OCI-LY3 (cell line): ENCODE measurements at regions not wholly inside any gene's neighbourhood (a gene's known extent, or its start where the extent isn't known, plus 50 kb on each side); places are given as distances from the start of the nearest gene placed in this dataset.

Source experiments
- H2AFZ ChIP-seq: fragments of 200-600, 300-600 bp; shearing (Covaris generic); 2 replicates; pipeline ENCODE4 v1.6.0; 2014; ENCODE audit warnings: antibody characterized with exemption, low read depth, low read length
- H3K27ac ChIP-seq: fragments of 200-600, 300-600 bp; sonication (generic); 2 replicates; pipeline ENCODE4 v1.5.1; 2014; ENCODE audit warnings: mild to moderate bottlenecking, low read length, moderate library complexity, mixed read lengths
- H3K27me3 ChIP-seq: fragments of 200-600, 300-600 bp; sonication (generic); 2 replicates; pipeline ENCODE4 v1.6.1; 2014; ENCODE audit warnings: low read depth, low read length, mixed read lengths
- H3K36me3 ChIP-seq: fragments of 200-600, 300-600 bp; sonication (generic); replicated peaks from 2 replicates; pipeline ENCODE3; 2014; ENCODE audit warnings: low read depth, low read length, mixed read lengths
- H3K4me1 ChIP-seq: fragments of 300-600, 200-600 bp; sonication (generic); 2 replicates; pipeline ENCODE4 v1.6.1; 2014; ENCODE audit warnings: low read length, mixed read lengths
- H3K4me2 ChIP-seq: fragments of 200-600, 300-600 bp; sonication (generic); 2 replicates; pipeline ENCODE4 v1.6.1; 2014; ENCODE audit warnings: low read length, mixed read lengths
- H3K4me3 ChIP-seq: fragments of 300-600, 200-600 bp; sonication (generic); 2 replicates; pipeline ENCODE4 v1.5.1; 2014; ENCODE audit warnings: antibody characterized with exemption, mild to moderate bottlenecking, low read length, moderate library complexity
- H3K79me2 ChIP-seq: fragments of 300-600, 200-600 bp; shearing (Covaris generic); 2 replicates; pipeline ENCODE4 v1.6.1; 2014; ENCODE audit warnings: mild to moderate bottlenecking, low read length, mixed read lengths
- H3K9ac ChIP-seq: fragments of 300-600, 200-600 bp; shearing (Covaris generic); 2 replicates; pipeline ENCODE4 v1.6.0; 2014; ENCODE audit warnings: mild to moderate bottlenecking, low read length, moderate library complexity
- H3K9me3 ChIP-seq: fragments of 200-600, 300-600 bp; shearing (Covaris generic); 2 replicates; pipeline ENCODE4 v1.6.1; 2014; ENCODE audit warnings: low read length, mixed read lengths; ENCODE audit not compliant: insufficient read depth
- H4K20me1 ChIP-seq: fragments of 200-600, 300-600 bp; sonication (generic); 2 replicates; pipeline ENCODE4 v1.6.1; 2016; ENCODE audit warnings: low read length, mixed read lengths; ENCODE audit not compliant: insufficient read depth
- EZH2phosphoT487 ChIP-seq: fragments of 200-600 bp; shearing (Covaris generic); IDR thresholded peaks from 2 replicates; pipeline ENCODE4 v1.6.1; 2018; ENCODE audit warnings: antibody characterized with exemption, mixed run types, low read depth
- TF ChIP-seq, protein P1 (sequence below): fragments of 200-600, 300-600 bp; sonication (generic); IDR thresholded peaks from 2 replicates; pipeline ENCODE4 v1.5.1; 2014; ENCODE audit warnings: antibody characterized with exemption, low read length, low read depth

DNA sequence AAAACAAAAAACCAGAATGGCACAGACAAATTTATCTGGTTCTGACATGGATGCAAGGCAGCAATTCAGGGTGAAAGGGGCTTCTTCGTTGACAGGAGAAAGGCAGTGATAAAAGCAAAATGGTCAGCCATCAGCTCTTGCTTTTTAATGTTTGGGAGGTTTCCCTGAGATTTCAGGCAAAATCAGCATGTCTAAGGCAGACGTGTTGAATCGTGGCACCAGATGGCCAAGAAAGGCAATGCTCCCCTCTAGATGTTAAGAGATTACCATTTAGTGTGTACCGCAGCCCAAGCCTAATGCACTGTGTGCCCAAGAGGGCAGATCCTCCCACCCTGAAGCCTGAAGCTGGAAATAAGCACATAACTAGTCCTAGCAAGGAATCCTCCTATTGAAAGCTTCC is 88.8 kb upstream of the GALNT18 start:
- no peaks in the 10 kb centered on the region for H3K79me2 ChIP-seq
- no peak overlapping the region for H3K4me3 ChIP-seq
- peaks cover 12% of the 10 kb centered on the region for H3K27me3 ChIP-seq
- no peak overlapping the region for H3K9ac ChIP-seq
- no peak for TF ChIP-seq EZH2phosphoT487
- TF ChIP-seq, protein P1, sequence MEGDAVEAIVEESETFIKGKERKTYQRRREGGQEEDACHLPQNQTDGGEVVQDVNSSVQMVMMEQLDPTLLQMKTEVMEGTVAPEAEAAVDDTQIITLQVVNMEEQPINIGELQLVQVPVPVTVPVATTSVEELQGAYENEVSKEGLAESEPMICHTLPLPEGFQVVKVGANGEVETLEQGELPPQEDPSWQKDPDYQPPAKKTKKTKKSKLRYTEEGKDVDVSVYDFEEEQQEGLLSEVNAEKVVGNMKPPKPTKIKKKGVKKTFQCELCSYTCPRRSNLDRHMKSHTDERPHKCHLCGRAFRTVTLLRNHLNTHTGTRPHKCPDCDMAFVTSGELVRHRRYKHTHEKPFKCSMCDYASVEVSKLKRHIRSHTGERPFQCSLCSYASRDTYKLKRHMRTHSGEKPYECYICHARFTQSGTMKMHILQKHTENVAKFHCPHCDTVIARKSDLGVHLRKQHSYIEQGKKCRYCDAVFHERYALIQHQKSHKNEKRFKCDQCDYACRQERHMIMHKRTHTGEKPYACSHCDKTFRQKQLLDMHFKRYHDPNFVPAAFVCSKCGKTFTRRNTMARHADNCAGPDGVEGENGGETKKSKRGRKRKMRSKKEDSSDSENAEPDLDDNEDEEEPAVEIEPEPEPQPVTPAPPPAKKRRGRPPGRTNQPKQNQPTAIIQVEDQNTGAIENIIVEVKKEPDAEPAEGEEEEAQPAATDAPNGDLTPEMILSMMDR: no peak
- H3K36me3 ChIP-seq: no peaks in the 10 kb centered on the region
- H3K27ac ChIP-seq: no peak overlapping the region
- H3K4me1 ChIP-seq: no peaks in the 10 kb centered on the region
- H4K20me1 ChIP-seq: no peaks in the 10 kb centered on the region
- no peaks in the 10 kb centered on the region for H3K9me3 ChIP-seq
- no peak overlapping the region for H3K4me2 ChIP-seq
- no peak overlapping the region for H2AFZ ChIP-seq

DNA sequence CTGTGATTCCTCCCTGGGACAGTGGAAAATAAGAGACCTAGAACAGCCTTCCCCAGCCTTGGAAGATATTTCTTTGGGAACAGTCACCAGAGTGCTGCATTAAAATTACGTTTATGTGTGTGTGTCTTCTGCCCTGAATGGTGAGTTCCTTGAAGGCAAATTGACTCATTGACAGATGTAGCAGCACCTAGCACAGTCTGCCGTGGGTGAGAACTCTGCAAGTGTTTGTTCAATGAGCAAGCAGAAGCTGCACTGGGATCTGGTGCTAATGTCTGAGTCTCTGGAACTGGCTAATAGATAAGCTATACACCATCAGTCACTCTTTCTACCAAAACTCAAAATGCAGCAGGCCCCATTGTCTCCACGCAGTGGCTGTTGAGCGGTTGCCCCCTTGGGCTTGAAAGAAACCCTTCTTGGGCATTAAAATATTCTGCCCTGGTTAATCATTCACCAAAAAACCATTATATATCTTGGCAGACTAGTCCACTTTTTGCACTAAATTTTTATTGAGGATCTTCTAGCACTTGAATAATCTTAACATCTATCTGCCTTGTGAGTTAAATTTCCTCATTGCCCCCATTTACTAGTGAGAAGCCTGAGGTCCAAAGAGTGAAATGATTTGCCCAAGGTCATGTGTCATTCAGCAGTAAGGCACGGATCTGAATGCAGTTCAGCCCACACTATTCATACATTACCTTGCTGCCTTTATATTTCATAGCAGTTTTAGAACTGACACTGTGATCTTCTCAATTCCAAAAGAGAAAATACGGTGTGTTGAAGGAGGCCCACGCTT is 87.8 kb upstream of the GALNT18 start:
- TF ChIP-seq, protein P1: no peak
- TF ChIP-seq EZH2phosphoT487: no peak
- H3K79me2 ChIP-seq: no peaks in the 10 kb centered on the region
- H3K27ac ChIP-seq: no peak overlapping the region
- H3K4me2 ChIP-seq: no peak overlapping the region
- H3K9ac ChIP-seq: no peak overlapping the region
- H3K9me3 ChIP-seq: no peaks in the 10 kb centered on the region
- H3K4me1 ChIP-seq: no peaks in the 10 kb centered on the region
- no peak overlapping the region for H3K4me3 ChIP-seq
- H4K20me1 ChIP-seq: no peaks in the 10 kb centered on the region
- H2AFZ ChIP-seq: no peak overlapping the region
- H3K36me3 ChIP-seq: no peaks in the 10 kb centered on the region
- H3K27me3 ChIP-seq: peaks cover 14% of the 10 kb centered on the region

DNA sequence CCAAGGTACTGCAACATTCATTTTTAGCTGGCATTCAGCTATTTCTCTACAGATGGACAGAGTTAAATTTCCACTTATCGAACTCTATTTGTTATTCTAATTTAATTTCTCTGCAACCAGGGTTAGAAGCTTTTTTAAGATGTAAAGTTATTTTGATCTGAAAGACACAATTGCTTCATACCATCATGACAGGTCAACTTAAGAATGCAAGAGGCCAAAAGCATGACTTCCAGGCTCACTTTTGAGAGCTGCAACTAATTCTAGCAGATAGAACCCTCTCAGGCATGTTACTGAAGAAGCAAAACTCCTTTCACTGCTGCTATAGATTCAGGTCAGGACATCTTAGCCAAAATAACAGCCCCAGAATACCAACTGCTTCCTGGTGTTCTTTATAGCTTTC is 86.5 kb upstream of the GALNT18 start:
- H3K36me3 ChIP-seq: no peaks in the 10 kb centered on the region
- no peaks in the 10 kb centered on the region for H3K4me1 ChIP-seq
- no peaks in the 10 kb centered on the region for H4K20me1 ChIP-seq
- no peak overlapping the region for H3K9ac ChIP-seq
- H2AFZ ChIP-seq: no peak overlapping the region
- no peaks in the 10 kb centered on the region for H3K79me2 ChIP-seq
- no peak overlapping the region for H3K27ac ChIP-seq
- no peaks in the 10 kb centered on the region for H3K9me3 ChIP-seq
- no peak overlapping the region for H3K4me2 ChIP-seq
- TF ChIP-seq, protein P1: no peak
- TF ChIP-seq EZH2phosphoT487: no peak
- H3K27me3 ChIP-seq: peaks cover 19% of the 10 kb centered on the region
- H3K4me3 ChIP-seq: no peak overlapping the region

DNA sequence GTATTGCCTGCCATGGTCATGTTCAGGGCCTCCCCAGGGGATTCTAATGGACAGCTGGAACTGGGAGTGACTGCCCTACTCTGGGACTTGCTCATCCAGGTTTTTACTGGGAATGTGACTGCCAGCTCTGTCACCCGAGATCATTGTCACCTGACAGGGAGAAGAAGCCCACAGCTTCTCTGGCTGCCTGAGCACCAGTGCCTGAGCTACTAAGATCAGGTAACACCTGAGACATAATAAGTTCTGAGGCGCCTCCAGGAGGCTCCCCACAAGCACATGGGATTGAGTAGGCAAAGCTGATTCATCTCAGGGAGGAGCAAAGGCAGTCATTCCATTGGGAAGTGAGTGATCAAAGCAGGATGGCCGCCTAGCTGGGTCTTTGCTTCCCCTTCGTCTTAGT is 84.2 kb upstream of the GALNT18 start:
- no peak overlapping the region for H2AFZ ChIP-seq
- H3K9ac ChIP-seq: no peak overlapping the region
- H3K36me3 ChIP-seq: no peaks in the 10 kb centered on the region
- H3K79me2 ChIP-seq: no peaks in the 10 kb centered on the region
- no peaks in the 10 kb centered on the region for H3K9me3 ChIP-seq
- no peak overlapping the region for H3K4me3 ChIP-seq
- no peak overlapping the region for H3K4me2 ChIP-seq
- H3K27me3 ChIP-seq: peaks cover 21% of the 10 kb centered on the region
- H4K20me1 ChIP-seq: no peaks in the 10 kb centered on the region
- TF ChIP-seq EZH2phosphoT487: no peak
- TF ChIP-seq, protein P1: no peak
- H3K27ac ChIP-seq: no peak overlapping the region
- no peaks in the 10 kb centered on the region for H3K4me1 ChIP-seq
